Kidney tubule cell (primary cell): ENCODE measurements at regions not wholly inside any gene's neighbourhood (a gene's known extent, or its start where the extent isn't known, plus 50 kb on each side); places are given as distances from the start of the nearest gene placed in this dataset.

Experiments used
- DNase-seq: peaks from one replicate; pipeline ENCODE4 v3.0.0-alpha.2; 2018; ENCODE audit warnings: low spot score

DNA sequence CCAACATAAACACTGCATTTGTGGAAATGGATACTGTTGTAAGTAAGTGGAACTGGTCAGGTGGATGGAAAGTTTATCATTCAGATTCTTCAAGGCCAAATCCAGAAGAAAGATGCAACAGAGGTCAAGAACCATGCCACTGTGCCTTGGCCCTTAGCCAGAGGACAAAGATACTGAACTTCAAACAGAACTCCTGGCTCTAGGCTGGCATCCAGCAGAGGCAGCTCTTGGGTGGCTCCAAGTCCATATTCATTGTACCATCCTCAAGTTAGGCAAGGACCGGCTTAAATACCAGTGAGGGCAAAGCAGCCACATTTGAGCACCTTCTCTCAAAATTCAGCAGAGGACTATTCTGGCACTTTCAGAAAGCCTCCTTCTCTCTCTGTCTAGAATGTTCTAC, 53.2 kb downstream of the DNAAF9 start:
- no peak for DNase-seq

DNA sequence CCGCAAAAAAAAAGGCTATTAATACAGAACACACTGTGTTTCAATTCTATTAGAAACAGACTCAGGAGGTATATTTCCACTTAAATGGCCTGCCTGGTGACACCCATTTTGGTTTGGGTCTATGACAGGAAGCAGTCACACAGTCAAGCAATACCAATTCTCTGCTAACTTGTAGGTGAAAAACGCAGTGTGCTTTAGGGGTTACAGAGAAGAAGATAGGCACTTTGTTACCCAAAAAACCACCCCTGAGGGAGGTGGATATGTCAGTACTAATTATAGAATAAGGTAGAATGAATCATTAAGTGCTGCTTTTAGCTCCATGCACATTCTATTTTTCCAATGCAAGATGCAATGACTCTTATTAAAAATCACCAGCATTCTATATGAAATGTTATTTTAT, 53.8 kb downstream of the DNAAF9 start:
- DNase-seq: no peak

DNA sequence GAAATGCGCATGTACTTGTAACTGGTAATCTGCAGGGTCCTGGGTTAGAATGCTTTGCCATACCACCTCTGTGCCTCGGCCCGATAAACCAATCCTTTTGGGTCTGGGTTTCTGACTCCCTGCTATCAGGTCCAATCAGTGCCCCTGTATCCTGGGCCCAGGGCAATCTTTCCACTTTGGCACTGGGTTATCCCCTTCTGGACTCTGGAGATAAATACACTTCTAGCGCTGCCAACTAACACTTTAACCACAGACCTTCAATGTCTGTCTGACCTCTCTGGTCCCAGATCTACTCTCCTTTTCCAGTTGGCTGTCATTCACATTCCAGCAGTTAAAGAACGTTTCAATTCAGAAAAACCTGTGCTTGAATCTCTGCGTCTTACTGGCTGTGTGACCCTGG, 55.3 kb downstream of the DNAAF9 start:
- DNase-seq: no peak

DNA sequence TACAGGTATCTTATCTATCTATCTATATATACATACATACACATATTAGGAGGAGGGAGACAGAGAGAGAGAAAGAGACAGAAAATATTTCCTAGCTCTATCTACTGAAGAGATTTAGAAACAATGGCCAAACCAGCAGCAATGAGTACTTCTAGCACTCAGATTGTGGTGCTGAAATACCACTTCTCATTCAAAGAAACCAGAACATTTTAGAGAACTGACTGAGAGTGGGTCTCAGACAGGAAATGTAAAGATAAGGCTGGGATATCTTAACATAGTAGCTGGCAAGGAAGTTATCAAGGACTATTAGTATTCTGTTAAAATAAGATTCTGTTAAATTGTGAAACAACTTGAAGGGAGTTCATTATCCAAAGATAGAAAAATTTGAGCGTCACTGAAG, 57.0 kb downstream of the DNAAF9 start:
- no peak for DNase-seq

DNA sequence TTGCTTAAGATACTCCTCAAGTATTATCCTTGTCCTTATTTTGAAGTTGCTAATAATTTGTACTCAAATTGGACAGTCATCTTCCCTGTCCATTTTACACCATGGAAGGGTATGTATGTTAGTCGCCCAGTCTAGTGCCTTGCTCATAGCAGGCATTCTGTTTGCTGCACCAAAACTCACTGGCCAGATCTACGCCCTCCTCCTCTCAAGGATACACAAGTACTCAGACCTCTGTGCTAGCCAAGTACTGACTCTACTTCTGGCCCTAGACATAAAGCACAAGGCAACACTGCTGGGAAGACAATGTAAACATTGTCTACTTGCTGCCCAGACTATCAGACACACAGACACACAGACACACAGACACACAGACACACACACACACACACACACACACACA, 57.7 kb downstream of the DNAAF9 start:
- no peak for DNase-seq

DNA sequence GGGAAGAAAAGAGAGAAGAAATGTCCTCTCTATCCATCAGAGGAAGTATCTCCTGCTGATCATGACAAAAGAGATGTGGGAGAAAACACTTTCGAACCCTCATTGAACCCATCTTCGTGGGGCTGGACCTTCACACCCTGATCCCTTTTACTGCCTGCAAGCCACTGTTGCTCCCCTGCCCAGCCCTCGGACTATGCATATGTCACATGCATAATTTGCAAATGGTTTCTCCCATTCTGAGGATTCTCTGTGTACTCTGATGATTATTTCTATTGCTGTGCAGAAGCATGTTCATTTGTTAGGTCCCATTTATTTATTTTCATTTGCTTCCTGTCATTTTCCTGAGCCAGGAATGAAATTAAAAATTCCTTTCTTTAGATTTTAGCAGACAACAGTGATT, 64.7 kb downstream of the DNAAF9 start:
- DNase-seq: no peak

DNA sequence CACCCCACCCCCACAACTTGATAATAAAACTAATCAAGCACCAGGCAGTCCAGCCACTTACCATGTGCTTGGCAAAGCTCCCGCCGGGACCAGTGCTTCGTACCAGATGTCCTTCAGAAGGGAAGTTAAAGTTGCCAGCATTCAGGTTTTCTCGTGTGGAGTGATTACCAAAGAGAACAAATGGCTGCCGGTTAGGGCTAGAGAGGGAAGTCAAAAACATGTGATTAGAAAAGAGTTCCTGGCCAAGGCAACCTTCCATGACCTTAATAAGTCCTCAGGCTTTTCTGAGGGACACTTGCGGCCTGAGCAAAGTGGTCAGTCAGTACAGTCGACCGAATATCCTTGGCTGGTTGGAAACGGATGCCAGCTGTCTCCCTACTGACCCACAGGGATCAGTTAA, 67.0 kb downstream of the DNAAF9 start:
- DNase-seq: no peak

DNA sequence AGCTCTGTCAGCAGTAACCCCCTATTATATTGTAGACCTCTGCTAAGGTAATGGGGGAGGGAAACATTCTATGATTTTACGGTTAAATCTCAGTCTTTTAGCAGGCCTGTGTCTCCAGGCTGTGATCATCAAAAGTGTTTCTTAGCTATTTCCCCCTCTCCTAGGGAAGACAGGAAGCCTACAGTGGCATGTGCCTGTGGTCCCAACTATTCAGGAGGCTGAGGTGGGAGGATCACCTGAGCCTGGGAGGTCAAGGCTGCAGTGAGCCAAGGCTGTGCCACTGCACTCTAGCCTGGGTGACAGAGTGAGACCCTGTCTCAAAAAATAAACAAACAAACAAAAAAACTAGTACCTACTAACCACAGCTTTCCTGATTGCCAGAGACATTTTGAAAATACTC, 67.9 kb downstream of the DNAAF9 start:
- DNase-seq: no peak

DNA sequence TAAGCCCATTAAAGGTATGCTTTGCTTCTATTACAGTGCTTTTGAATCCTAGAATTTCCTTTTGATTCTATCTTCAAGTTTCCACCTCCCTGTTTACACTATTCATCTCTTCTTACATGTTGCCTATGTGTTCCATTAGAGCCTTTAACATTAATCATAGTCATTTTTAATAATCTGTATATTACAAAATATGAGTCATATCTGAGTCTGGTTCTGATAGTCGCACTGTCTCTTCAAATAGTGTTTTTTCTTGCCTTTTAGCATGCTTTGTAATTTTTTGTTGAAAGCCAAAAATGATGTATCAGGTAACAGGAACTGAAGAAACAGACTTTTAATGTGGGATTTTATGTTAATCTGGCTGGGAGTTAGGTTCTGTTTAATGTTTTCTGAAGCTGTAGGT, 68.4 kb downstream of the DNAAF9 start:
- no peak for DNase-seq

DNA sequence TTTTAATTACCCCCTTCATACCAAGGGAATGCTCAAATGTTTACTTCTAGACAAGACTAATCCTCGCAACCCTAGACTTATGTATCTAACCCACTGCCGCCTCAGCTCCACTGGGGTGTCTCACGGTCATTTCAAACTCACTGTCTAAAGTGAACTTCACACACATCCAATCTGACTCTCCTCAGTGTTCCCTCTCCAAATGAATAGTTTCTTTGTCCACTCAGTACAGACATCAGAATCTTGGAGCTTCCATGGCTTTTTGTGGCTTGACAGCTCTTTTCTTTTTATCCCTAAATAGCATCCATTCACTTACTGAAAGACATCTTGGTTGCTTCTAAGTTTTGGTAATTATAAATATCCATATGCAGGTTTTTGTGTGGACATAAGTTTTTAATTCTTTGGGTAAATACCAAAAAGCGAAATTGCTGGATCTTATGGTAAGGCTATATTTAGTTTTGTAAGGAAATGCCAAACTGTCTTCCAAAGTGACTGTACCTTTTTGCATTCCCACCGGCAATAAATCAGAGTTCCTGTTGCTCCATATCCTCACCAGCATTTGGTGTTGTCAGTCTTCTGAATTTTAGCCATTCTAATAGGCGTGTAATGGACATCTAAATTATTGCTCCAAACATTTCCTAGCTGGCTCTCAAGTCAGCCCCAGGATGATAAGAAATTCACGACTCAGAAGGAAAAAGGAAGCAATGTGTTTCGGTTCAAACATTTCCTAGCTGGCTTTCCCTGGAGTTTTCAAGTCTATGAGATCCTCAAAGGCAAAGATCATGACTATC, 73.1 kb downstream of the DNAAF9 start:
- DNase-seq: no peak

DNA sequence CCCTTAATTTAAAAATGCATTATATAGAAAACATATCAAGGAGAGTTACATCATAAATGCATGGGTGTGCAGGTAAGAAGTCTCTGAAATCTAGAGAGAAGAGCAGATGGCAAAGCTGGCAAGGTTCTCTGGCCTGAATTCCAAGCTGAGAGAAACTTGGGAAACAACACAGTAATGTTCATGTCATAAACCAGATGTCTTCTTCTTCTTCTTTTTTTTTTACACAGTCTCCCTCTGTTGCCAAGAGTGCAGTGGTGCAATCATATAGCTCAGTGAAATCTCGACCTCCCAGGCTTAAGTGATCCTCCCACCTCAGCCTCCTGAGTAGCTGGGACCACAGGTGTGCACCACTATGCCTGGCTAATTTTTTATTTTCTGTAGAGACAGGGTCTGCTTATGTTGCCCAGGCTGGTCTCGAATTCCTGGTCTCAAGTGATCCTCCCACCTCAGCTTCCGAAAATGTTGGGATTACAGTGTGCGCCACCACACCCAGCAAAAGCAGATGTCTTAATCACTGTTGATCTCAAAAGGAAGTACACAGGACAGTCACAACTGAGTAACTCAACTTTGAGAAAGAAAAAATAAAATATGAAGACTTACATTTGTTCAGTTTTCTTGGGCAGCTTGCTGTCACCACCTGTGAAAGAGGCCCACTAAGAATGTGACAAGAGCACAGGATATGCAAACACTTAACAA, 77.3 kb downstream of the DNAAF9 start:
- no peak for DNase-seq

DNA sequence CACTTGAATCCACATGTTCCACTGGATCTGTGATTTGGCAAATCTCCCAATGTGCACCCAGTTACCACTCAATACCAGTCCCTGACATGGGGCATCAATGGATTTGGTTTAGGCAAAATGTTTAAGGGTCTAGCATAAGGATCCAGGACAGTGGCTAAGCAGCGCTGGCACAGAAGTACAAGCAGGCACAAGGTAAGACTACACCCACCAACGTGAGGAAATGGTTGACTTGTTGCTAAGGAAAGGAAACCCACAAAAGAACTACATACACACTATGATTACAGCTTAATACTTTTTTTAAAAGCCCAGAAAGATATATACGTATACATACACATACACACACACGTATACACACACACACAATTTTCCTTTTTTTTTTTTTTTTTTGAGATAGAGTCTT, 79.0 kb downstream of the DNAAF9 start:
- no peak for DNase-seq

DNA sequence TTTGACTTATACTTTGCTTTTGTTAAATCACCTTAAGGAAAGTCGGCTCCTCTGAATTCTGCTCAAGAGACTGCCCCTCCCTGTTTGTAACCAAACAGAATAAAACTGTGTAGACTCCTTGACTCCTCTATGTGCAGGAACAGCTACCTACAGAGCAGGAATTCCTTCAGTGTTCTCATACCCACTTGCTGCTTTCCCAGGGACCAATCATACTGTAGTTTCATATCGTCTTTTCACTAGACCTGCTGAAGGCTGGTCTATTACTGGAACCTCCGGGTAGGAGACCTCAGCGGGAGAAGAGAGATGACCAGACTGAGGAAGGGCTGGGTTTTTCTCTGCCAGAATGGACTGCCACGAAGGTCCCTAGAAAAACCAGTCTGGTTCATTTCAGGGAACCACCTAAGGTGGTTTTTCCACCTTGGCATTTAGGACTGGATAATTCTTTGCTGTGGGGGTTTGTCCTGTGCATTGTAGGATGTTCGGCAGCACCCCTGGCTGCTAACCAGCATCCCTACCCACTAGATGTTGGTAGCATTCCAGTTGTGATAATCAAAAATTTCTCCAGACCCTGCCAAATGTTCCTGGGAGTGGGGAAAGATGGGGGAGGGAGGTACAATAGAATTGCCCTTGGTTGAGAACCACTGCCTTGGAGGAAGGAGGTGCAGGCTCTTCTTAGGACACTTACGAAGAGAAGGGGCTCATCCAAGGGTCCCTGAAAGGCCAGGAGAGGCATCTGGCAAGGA, 80.5 kb downstream of the DNAAF9 start:
- DNase-seq: no peak

DNA sequence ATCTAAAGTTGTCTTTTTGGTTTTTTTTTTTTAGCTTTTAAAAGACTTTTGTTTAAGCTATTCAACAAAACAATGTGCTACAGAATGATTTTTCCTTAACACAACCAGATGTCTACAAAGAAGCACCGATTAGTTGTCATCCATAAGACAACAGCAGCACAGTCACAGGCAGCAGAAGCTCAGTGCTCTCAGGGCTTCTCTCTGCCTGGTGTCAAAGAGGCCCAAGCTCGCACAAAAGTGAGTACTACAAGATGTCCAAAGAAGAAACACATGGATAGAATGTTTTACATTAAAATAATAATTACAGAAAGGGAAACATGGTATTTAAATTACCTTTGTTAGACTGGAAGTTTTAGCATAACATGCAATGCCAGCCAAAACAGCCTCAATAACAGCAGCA, 81.6 kb downstream of the DNAAF9 start:
- no peak for DNase-seq

DNA sequence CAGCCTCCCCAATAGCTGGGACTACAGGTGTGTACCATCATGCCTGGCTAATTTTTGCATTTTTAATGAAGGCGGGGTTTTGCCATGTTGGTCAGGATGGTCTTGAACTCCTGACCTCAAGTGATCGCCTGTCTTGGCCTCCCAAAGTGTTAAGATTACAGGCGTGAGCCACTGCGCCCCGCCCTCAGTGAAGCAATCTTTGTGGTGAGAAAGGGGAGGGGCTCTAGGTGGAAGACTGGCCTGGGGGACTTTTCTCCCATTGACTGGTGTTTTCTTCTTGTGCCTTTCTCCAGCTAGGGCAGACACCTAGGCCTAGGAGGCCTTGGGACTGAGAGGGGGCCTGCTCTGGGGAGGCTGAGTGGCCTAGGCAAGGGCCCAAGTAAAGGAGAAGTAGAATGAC, 84.1 kb downstream of the DNAAF9 start:
- DNase-seq: no peak

DNA sequence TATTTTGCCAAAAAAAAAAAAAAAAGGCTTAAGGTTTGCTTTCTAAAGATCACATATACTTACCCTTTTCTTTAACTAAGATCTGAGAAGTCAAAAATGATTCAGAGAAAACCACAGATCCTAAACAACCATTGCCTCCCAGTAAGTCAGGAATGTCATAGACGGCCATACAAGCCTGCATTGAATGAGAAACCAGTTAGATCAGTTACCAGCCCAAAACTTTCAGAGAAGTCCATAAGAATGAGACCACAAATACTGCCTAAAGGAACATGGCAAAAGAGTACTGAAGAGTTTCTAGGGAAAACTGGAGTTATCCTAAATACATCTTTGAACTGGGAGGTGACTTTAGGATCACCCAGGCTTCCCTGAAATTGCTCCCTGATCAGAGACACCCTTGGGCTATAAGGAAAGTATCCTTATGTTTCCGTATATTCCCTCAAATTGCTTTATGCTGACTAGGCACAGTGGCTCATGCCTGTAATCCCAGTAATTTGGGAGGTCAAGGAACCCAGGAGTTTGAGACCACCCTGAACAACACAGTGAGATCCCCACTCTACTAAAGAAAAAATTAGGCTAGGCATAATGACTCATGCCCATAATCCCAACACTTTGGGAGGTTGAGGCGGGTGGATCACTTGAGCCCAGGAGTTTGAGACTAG, 79.4 kb upstream of the SLC4A11 start:
- DNase-seq: no peak

DNA sequence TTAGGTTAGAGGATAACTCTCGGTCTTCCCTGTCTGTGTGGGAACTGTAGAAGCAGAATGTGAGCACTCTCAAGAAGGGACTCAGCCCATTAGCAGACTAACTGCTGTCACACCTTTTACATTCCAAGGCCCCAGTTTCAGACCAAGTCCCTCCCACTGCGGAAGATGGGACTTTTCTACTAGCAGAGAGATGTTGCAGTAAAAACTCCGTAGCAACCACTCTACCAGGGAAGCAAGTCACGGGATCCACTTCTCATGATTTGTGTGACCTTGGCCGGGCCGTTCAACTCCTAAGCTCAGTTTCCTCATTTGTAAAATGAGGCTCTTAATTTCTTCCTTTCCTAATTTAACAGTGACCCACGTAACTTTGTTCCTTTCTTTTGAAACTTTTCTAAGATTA, 77.1 kb upstream of the SLC4A11 start:
- DNase-seq: no peak

DNA sequence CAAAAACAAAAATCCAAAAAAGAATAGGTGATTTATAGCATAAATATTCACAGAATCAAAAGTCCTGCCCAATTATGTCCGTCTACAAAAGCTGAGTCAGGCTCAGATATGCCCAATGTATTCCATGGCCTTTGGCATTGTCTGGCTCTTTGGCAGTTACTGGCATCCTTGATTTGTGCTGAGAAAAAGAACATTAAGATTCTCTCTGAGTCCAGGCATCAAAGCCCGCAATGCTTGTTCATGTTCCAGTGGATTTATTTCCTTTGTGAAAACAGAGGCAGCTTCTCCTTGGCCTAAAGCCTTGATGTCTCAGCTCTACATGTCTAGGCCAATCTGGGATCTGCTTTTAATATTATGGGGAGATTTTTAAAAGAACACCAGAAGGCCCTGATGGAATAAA, 76.1 kb upstream of the SLC4A11 start:
- no peak for DNase-seq

DNA sequence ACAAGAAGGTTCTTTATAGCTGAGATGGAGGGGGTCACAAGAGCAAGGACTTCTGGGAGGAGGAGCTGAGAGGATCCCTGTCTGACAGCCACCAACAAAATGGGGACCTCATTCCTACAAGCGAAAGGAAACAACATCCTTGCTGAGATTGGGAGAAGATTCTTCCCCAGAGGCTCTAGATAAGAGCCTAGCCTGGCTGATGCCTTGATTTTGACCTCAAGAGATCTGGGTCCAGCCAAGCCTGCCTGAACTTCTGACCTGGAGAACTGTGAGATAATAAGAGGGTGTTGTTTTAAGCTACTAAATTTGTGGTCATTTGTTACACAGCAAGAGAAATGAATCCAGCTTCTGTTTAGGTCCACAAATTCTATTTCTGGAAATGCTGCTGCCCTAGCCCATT, 75.4 kb upstream of the SLC4A11 start:
- no peak for DNase-seq

DNA sequence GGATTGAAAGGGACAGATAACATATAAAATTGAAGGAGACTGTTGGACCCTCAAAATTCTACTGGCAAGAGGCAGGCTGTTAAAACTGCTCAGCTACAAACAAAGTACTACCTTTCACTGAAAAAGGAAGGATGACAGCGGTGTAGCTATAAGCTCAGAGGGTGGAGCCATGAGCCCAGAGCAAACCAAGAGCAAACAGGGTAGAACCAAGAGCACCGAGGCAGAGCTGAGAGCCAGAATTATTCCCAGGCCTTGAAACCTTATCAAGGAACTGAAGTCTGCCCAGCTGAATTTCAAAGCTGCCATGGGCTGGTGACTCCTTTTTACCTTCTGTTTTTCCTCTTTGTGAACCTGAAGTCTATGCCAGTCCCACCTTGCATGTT, 74.7 kb upstream of the SLC4A11 start:
- DNase-seq: peak; percentile 9

DNA sequence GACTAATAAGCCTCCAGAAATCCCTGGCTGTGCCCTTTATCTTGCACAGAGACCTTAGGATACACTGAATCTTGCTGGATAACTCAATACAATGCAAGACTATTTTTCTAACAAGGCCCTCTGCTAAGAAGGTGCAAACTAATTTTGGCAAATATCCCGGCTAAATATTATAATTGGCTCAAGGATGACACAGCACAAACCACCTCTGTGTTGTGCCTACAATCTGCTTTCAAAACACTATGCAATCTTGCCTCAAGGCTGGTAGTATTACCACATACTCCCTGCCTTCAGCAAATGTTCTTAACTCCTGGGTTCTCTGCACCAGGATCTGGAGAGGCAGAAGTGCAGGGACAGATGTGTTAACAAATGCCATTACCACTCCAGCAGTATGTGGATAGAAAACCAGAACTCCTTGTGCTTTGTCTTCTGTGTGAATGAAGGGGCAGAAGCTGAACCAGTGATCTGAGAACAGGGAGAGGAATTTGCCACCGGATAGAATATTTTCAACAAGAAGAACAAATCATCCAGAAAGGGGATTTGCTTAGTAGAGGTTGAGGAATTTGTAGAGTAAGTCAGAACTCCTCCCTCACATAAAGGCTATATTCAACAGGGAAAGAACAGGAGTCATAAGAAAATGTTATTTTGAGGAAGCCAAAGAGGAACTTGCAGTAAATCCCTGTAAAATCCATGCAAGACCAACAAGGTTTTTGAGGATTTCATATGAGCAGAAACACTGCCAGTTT, 74.1 kb upstream of the SLC4A11 start:
- DNase-seq: peak; percentile 57

DNA sequence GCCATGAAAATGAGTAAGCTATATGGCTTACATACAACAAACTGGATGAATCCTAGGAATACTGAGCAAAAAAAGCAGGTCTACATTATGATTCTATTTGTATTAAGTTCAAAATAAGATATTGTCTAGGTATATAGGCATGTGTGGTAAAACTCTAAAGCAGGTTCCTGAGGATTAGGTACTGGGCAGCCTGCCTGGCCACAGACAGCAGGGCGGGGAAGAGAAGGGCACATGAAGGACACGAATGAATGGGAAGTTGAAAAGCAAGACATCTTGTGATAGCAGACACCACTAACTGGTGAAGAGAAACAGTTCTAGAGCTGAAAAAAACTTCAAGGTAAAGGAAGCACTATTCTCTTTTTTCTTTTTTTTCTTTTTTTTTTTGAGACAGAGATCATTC, 72.6 kb upstream of the SLC4A11 start:
- DNase-seq: no peak
